ENCODE measurements at regions not wholly inside any gene's neighbourhood (a gene's known extent, or its start where the extent isn't known, plus 50 kb on each side); places are given as distances from the start of the nearest gene placed in this dataset.

DNA sequence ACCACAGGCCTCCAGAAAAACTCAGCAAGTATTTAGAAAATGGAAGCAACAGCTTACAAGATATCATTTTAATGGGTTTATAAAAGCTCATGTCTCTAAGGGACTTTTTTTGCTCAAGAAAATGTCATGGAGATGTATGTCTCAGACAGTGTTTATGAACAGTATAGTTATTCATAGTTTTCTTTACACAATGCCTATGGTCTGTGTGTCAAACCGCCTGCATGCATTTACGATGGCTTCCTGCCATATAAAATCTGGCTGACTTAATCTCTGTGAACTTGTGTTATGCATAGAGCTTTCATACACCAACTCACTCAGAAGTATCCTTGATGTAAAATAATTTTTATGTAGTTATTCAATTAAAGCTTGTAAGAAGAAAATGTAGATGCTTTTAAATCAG lies 1314.2 kb upstream of the LRRTM3 start:
- no peak for DNase-seq
- WGBS, 2 donors = 82 to 93% methylated on average over 2 of the region's 2 CpGs
- H3K27ac ChIP-seq = no peak overlapping the region
- H3K36me3 ChIP-seq (replicated peaks in 1 of 2; ENCODE audit: insufficient read depth in 1 of 2, low read depth in 2 of 2) = no peaks in the 10 kb centered on the region
- H3K9me3 ChIP-seq = peaks cover 0 to 3% (median 0%) of the 10 kb centered on the region in 3 donors
- TF ChIP-seq POLR2A (IDR thresholded peaks at IDR 0.05) = no peak
- no peak for TF ChIP-seq CTCF (IDR thresholded peaks at IDR 0.05)
- H3K27me3 ChIP-seq = no peaks in the 10 kb centered on the region
- intact Hi-C loops (cut with DNase I) = no loop called here
- H3K4me3 ChIP-seq = no peak overlapping the region
- ATAC-seq = no peak
- no peaks in the 10 kb centered on the region for H3K4me1 ChIP-seq

DNA sequence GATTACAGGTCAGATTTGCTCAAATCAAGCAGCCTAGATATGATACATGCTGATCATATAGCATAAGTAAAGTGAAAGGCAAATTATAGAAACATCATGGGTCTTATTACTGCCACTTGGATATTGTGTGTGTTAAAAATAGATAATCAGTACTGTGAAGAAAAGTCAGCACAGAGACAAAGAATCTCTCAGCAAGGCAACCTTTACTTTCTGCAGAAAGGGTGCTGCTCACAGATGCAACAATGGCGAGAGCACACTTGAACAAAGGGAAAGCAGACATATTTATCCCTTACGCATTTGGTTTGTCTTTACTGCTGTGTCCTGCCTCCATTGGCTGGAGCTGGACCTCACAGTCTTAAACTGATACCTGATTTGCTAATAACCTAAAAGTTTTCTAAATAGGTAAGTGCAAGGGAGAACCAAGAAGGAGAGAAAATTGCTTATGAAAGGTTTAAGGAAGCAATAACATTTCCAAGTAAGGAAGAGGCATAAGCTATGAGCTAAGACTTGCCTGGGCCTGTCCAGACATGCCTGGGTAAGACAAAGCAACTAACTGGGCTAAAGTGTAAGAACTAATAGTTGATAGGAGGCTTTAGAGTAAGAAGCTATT lies 1310.8 kb upstream of the LRRTM3 start:
- ATAC-seq (no peak), DNase-seq (no peak)
- Histone ChIP-seq H3K36me3 (replicated peaks in 1 of 2; ENCODE audit: insufficient read depth in 1 of 2, low read depth in 2 of 2) (no peaks in the 10 kb centered on the region), H3K4me1 (no peaks in the 10 kb centered on the region), H3K27me3 (no peaks in the 10 kb centered on the region), H3K27ac (no peak overlapping the region), H3K9me3 (peaks cover 0 to 3% (median 0%) of the 10 kb centered on the region in 3 donors), H3K4me3 (no peak overlapping the region)
- intact Hi-C loops (cut with DNase I) = no loop called here
- 98 to 100% methylated on average over 2 of the region's 2 CpGs for WGBS, 2 donors
- TF ChIP-seq POLR2A (IDR thresholded peaks at IDR 0.05) (no peak), CTCF (IDR thresholded peaks at IDR 0.05) (no peak)

DNA sequence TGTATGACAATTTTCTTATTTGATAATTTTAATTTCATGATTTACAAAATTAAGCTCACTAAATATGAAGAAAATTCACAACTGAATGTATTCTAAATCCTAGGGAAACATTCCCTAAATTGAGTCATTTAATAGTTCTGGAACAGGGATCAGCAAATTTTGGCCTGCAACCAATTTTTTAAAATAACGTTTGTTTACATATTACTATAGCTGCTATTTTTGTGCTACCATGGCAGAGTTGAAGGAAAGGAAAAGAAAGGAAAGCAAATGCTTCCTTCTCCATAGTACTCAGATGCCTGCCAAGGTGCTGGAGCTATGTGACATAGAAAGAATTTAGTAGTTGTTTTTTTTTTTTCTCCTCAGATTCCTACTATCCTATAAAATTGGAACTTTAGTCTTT lies 1307.7 kb upstream of the LRRTM3 start:
- intact Hi-C loops (cut with DNase I) = no loop called here
- TF ChIP-seq CTCF (IDR thresholded peaks at IDR 0.05) (no peak), POLR2A (IDR thresholded peaks at IDR 0.05) (no peak)
- DNase-seq (no peak), ATAC-seq (no peak)
- 38 to 55% methylated on average over 1 of the region's 1 CpG for WGBS, 2 donors
- no peaks in the 10 kb centered on the region for H3K36me3 ChIP-seq (replicated peaks in 1 of 2; ENCODE audit: insufficient read depth in 1 of 2, low read depth in 2 of 2)
- no peak overlapping the region for H3K4me3 ChIP-seq
- peaks cover 0 to 3% (median 0%) of the 10 kb centered on the region in 3 donors for H3K9me3 ChIP-seq
- H3K4me1 ChIP-seq = no peaks in the 10 kb centered on the region
- H3K27me3 ChIP-seq = no peaks in the 10 kb centered on the region
- H3K27ac ChIP-seq = no peak overlapping the region

- intact Hi-C loops (cut with DNase I) = no loop called here
- whole genome bisulfite sequencing, 2 donors = 91 to 95% methylated on average over 5 of the region's 5 CpGs
- no peak overlapping the region for H3K4me3 ChIP-seq
- H3K36me3 ChIP-seq (replicated peaks in 1 of 2; ENCODE audit: insufficient read depth in 1 of 2, low read depth in 2 of 2) = no peaks in the 10 kb centered on the region
- TF ChIP-seq CTCF (IDR thresholded peaks at IDR 0.05) (no peak), POLR2A (IDR thresholded peaks at IDR 0.05) (no peak)
- no peaks in the 10 kb centered on the region for H3K27me3 ChIP-seq
- ATAC-seq (no peak), DNase-seq (no peak)
- no peak overlapping the region for H3K27ac ChIP-seq
- H3K4me1 ChIP-seq = no peaks in the 10 kb centered on the region
- no peaks in the 10 kb centered on the region for H3K9me3 ChIP-seq
Observed at GRCh38 chr10:65620404-65621048, 1305.3 kb upstream of the LRRTM3 start.

DNA sequence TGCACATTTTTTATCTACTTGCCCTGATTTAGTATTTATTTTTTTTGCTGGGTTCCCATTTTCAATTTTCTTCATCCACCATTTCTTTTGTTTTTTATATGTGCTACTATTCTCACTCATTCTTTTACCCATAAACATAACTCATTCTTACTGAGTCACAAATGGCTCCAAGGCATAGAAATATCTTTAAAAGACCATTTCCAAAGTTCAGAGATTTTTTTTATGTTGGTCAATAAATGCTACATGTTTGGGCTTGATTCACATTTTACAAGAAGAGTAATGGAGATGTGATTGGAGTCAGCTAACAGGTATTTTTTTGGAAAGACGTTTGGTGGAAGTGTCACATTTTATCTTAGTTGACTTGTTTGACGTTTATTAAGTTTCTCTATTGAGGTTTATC lies 1303.2 kb upstream of the LRRTM3 start:
- no peak for DNase-seq
- H3K27me3 ChIP-seq = no peaks in the 10 kb centered on the region
- intact Hi-C loops (cut with DNase I) = no loop called here
- WGBS, 2 donors = 49 to 57% methylated on average over 2 of the region's 2 CpGs
- TF ChIP-seq POLR2A (IDR thresholded peaks at IDR 0.05) (no peak), CTCF (IDR thresholded peaks at IDR 0.05) (no peak)
- H3K36me3 ChIP-seq (replicated peaks in 1 of 2; ENCODE audit: insufficient read depth in 1 of 2, low read depth in 2 of 2) = no peaks in the 10 kb centered on the region
- H3K4me1 ChIP-seq = no peaks in the 10 kb centered on the region
- H3K9me3 ChIP-seq = no peaks in the 10 kb centered on the region
- H3K27ac ChIP-seq = no peak overlapping the region
- H3K4me3 ChIP-seq = no peak overlapping the region
- ATAC-seq = no peak

All from body of pancreas (tissue), 4 donors.